ENCODE measurements at regions not wholly inside any gene's neighbourhood (a gene's known extent, or its start where the extent isn't known, plus 50 kb on each side); places are given as distances from the start of the nearest gene placed in this dataset.

GRCh38 chr4:178612733-178613132, 1170.5 kb upstream of the AGA start:
- H4K20me1 ChIP-seq (ENCODE audit: insufficient read depth, low read length), result no peaks in the 10 kb centered on the region
- no peak; the same call in 2 of the 3 replicates for ATAC-seq (ENCODE audit: insufficient read depth, low read depth)
- no peaks in the 10 kb centered on the region for H3K27me3 ChIP-seq (ENCODE audit: insufficient read depth, low read length, poor library complexity)
- no peak overlapping the region for H3K4me3 ChIP-seq (ENCODE audit: low read depth in 1 of 2, low read length in 2 of 2)
- H3K9ac ChIP-seq (ENCODE audit: low read depth, low read length), result no peak overlapping the region
- no peak for TF ChIP-seq CTCF (IDR thresholded peaks at IDR 0.05; ENCODE audit: borderline replicate concordance, extremely low read depth, low read length, poor library complexity, severe bottlenecking)
- TF ChIP-seq EZH2 (IDR thresholded peaks at IDR 0.05; ENCODE audit: borderline replicate concordance, low read depth, low read length, severe bottlenecking), result no peak
- no peak overlapping the region for H2AFZ ChIP-seq (ENCODE audit: low read depth, low read length)
- no peak overlapping the region for H3K27ac ChIP-seq (ENCODE audit: low read length)
- no peak overlapping the region for H3K4me2 ChIP-seq (ENCODE audit: insufficient read depth, low read length)
- H3K4me1 ChIP-seq (ENCODE audit: insufficient read depth, low read length), result no peaks in the 10 kb centered on the region
- H3K36me3 ChIP-seq (ENCODE audit: insufficient read depth, low read length), result no peaks in the 10 kb centered on the region
- DNase-seq, result no peak
- H3K79me2 ChIP-seq (ENCODE audit: insufficient read depth, low read length), result no peaks in the 10 kb centered on the region
- no peaks in the 10 kb centered on the region for H3K9me3 ChIP-seq (ENCODE audit: insufficient read depth, low read length, severe bottlenecking)

GRCh38 chr4:178632415-178632814, 1190.2 kb upstream of the AGA start:
- no peak for TF ChIP-seq CTCF (IDR thresholded peaks at IDR 0.05; ENCODE audit: borderline replicate concordance, extremely low read depth, low read length, poor library complexity, severe bottlenecking)
- no peak for TF ChIP-seq EZH2 (IDR thresholded peaks at IDR 0.05; ENCODE audit: borderline replicate concordance, low read depth, low read length, severe bottlenecking)
- no peaks in the 10 kb centered on the region for H4K20me1 ChIP-seq (ENCODE audit: insufficient read depth, low read length)

GRCh38 chr4:178633263-178633662, 1191.0 kb upstream of the AGA start:
- DNase-seq, result no peak
- Histone ChIP-seq H3K4me3 (ENCODE audit: low read depth in 1 of 2, low read length in 2 of 2) (no peak overlapping the region), H3K9me3 (ENCODE audit: insufficient read depth, low read length, severe bottlenecking) (no peaks in the 10 kb centered on the region), H3K9ac (ENCODE audit: low read depth, low read length) (no peak overlapping the region), H3K79me2 (ENCODE audit: insufficient read depth, low read length) (no peaks in the 10 kb centered on the region), H3K27ac (ENCODE audit: low read length) (no peak overlapping the region), H3K4me2 (ENCODE audit: insufficient read depth, low read length) (no peak overlapping the region), H3K27me3 (ENCODE audit: insufficient read depth, low read length, poor library complexity) (no peaks in the 10 kb centered on the region), H4K20me1 (ENCODE audit: insufficient read depth, low read length) (no peaks in the 10 kb centered on the region), H2AFZ (ENCODE audit: low read depth, low read length) (no peak overlapping the region), H3K36me3 (ENCODE audit: insufficient read depth, low read length) (no peaks in the 10 kb centered on the region), H3K4me1 (ENCODE audit: insufficient read depth, low read length) (no peaks in the 10 kb centered on the region)
- TF ChIP-seq EZH2 (IDR thresholded peaks at IDR 0.05; ENCODE audit: borderline replicate concordance, low read depth, low read length, severe bottlenecking), result no peak
- no peak for ATAC-seq (ENCODE audit: insufficient read depth, low read depth)

More at GRCh38 chr4:178632415-178632814, 1190.2 kb upstream of the AGA start:
- ATAC-seq (ENCODE audit: insufficient read depth, low read depth) (no peak), DNase-seq (no peak)
- H3K4me1 ChIP-seq (ENCODE audit: insufficient read depth, low read length), result no peaks in the 10 kb centered on the region
- H3K27me3 ChIP-seq (ENCODE audit: insufficient read depth, low read length, poor library complexity), result no peaks in the 10 kb centered on the region
- no peak overlapping the region for H3K4me2 ChIP-seq (ENCODE audit: insufficient read depth, low read length)
- no peak overlapping the region for H2AFZ ChIP-seq (ENCODE audit: low read depth, low read length)
- no peaks in the 10 kb centered on the region for H3K9me3 ChIP-seq (ENCODE audit: insufficient read depth, low read length, severe bottlenecking)
- no peaks in the 10 kb centered on the region for H3K79me2 ChIP-seq (ENCODE audit: insufficient read depth, low read length)
- no peak overlapping the region for H3K4me3 ChIP-seq (ENCODE audit: low read depth in 1 of 2, low read length in 2 of 2)
- no peaks in the 10 kb centered on the region for H3K36me3 ChIP-seq (ENCODE audit: insufficient read depth, low read length)
- H3K9ac ChIP-seq (ENCODE audit: low read depth, low read length), result no peak overlapping the region
- H3K27ac ChIP-seq (ENCODE audit: low read length), result no peak overlapping the region

GRCh38 chr4:178664621-178665020, 1222.4 kb upstream of the AGA start:
- H3K27ac ChIP-seq (ENCODE audit: low read length), result no peak overlapping the region
- H4K20me1 ChIP-seq (ENCODE audit: insufficient read depth, low read length), result no peaks in the 10 kb centered on the region

More at GRCh38 chr4:178664621-178665020, 1222.4 kb upstream of the AGA start:
- no peaks in the 10 kb centered on the region for H3K79me2 ChIP-seq (ENCODE audit: insufficient read depth, low read length)
- H3K4me1 ChIP-seq (ENCODE audit: insufficient read depth, low read length), result no peaks in the 10 kb centered on the region
- no peak overlapping the region for H3K9ac ChIP-seq (ENCODE audit: low read depth, low read length)
- H3K27me3 ChIP-seq (ENCODE audit: insufficient read depth, low read length, poor library complexity), result no peaks in the 10 kb centered on the region
- no peak for DNase-seq
- no peak for TF ChIP-seq EZH2 (IDR thresholded peaks at IDR 0.05; ENCODE audit: borderline replicate concordance, low read depth, low read length, severe bottlenecking)
- TF ChIP-seq CTCF (IDR thresholded peaks at IDR 0.05; ENCODE audit: borderline replicate concordance, extremely low read depth, low read length, poor library complexity, severe bottlenecking), result no peak
- no peaks in the 10 kb centered on the region for H3K9me3 ChIP-seq (ENCODE audit: insufficient read depth, low read length, severe bottlenecking)
- H3K4me2 ChIP-seq (ENCODE audit: insufficient read depth, low read length), result no peak overlapping the region
- ATAC-seq (ENCODE audit: insufficient read depth, low read depth), result no peak
- no peak overlapping the region for H3K4me3 ChIP-seq (ENCODE audit: low read depth in 1 of 2, low read length in 2 of 2)
- no peaks in the 10 kb centered on the region for H3K36me3 ChIP-seq (ENCODE audit: insufficient read depth, low read length)
- H2AFZ ChIP-seq (ENCODE audit: low read depth, low read length), result no peak overlapping the region
